ENCODE measurements at regions not wholly inside any gene's neighbourhood (a gene's known extent, or its start where the extent isn't known, plus 50 kb on each side); places are given as distances from the start of the nearest gene placed in this dataset.

- no peaks in the 10 kb centered on the region for H3K36me3 Mint-ChIP-seq (ENCODE audit: low read depth)
- H3K27ac Mint-ChIP-seq (ENCODE audit: unreplicated experiment), result no peak overlapping the region
- H3K9me3 Mint-ChIP-seq, result peaks cover 3% of the 10 kb centered on the region
- H3K27me3 Mint-ChIP-seq (ENCODE audit: low read depth), result peaks cover 5% of the 10 kb centered on the region
- H3K4me1 Mint-ChIP-seq, result no peaks in the 10 kb centered on the region
- no peak for TF ChIP-seq CTCF (conservative IDR thresholded peaks at IDR 0.05)
- no peak overlapping the region for H3K4me3 Mint-ChIP-seq
- DNase-seq (ENCODE audit: low read depth, low spot score), result no peak
Measured at GRCh38 chr7:79782906-79783305, 329.4 kb upstream of the MAGI2 start.

GRCh38 chr7:79782256-79782655 is 328.8 kb upstream of the MAGI2 start:
- DNase-seq (ENCODE audit: low read depth, low spot score), result no peak
- peaks cover 3% of the 10 kb centered on the region for H3K9me3 Mint-ChIP-seq
- no peaks in the 10 kb centered on the region for H3K4me1 Mint-ChIP-seq
- no peak overlapping the region for H3K4me3 Mint-ChIP-seq
- peaks cover 2% of the 10 kb centered on the region for H3K27me3 Mint-ChIP-seq (ENCODE audit: low read depth)
- no peak overlapping the region for H3K27ac Mint-ChIP-seq (ENCODE audit: unreplicated experiment)
- TF ChIP-seq CTCF (conservative IDR thresholded peaks at IDR 0.05), result no peak
- H3K36me3 Mint-ChIP-seq (ENCODE audit: low read depth), result no peaks in the 10 kb centered on the region

GRCh38 chr7:79781716-79782115 is 328.2 kb upstream of the MAGI2 start:
- peaks cover 2% of the 10 kb centered on the region for H3K27me3 Mint-ChIP-seq (ENCODE audit: low read depth)
- TF ChIP-seq CTCF (conservative IDR thresholded peaks at IDR 0.05), result no peak
- H3K36me3 Mint-ChIP-seq (ENCODE audit: low read depth), result no peaks in the 10 kb centered on the region
- DNase-seq (ENCODE audit: low read depth, low spot score), result no peak
- peaks cover 3% of the 10 kb centered on the region for H3K9me3 Mint-ChIP-seq
- H3K4me1 Mint-ChIP-seq, result no peaks in the 10 kb centered on the region
- H3K27ac Mint-ChIP-seq (ENCODE audit: unreplicated experiment), result no peak overlapping the region
- H3K4me3 Mint-ChIP-seq, result no peak overlapping the region

- no peaks in the 10 kb centered on the region for H3K36me3 Mint-ChIP-seq (ENCODE audit: low read depth)
- TF ChIP-seq CTCF (conservative IDR thresholded peaks at IDR 0.05), result no peak
- H3K27ac Mint-ChIP-seq (ENCODE audit: unreplicated experiment), result no peak overlapping the region
- no peaks in the 10 kb centered on the region for H3K4me1 Mint-ChIP-seq
- H3K27me3 Mint-ChIP-seq (ENCODE audit: low read depth), result no peaks in the 10 kb centered on the region
- no peak for DNase-seq (ENCODE audit: low read depth, low spot score)
- no peak overlapping the region for H3K4me3 Mint-ChIP-seq
- peaks cover 2% of the 10 kb centered on the region for H3K9me3 Mint-ChIP-seq
Measured at GRCh38 chr7:79778786-79779770, 325.6 kb upstream of the MAGI2 start.

GRCh38 chr7:79775911-79776310 is 322.4 kb upstream of the MAGI2 start:
- no peaks in the 10 kb centered on the region for H3K9me3 Mint-ChIP-seq
- DNase-seq (ENCODE audit: low read depth, low spot score), result no peak
- H3K4me3 Mint-ChIP-seq, result no peak overlapping the region
- no peak for TF ChIP-seq CTCF (conservative IDR thresholded peaks at IDR 0.05)
- no peaks in the 10 kb centered on the region for H3K27me3 Mint-ChIP-seq (ENCODE audit: low read depth)
- no peaks in the 10 kb centered on the region for H3K36me3 Mint-ChIP-seq (ENCODE audit: low read depth)
- no peaks in the 10 kb centered on the region for H3K4me1 Mint-ChIP-seq
- no peak overlapping the region for H3K27ac Mint-ChIP-seq (ENCODE audit: unreplicated experiment)
